ENCODE measurements at regions not wholly inside any gene's neighbourhood (a gene's known extent, or its start where the extent isn't known, plus 50 kb on each side); places are given as distances from the start of the nearest gene placed in this dataset.

GRCh38 chr16:35873472-35873871, 2414.1 kb downstream of the TP53TG3F start (continued):
- TF ChIP-seq ZBTB33 (CRISPR knock-in tag; IDR thresholded peaks at IDR 0.05): no peak

GRCh38 chr16:35881654-35882053, 2422.2 kb downstream of the TP53TG3F start:
- H3K4me2 ChIP-seq (ENCODE audit: insufficient read depth, low read length): no peak overlapping the region
- DNase-seq (ENCODE audit: extremely low read depth in 1 of 4, low spot score in 3 of 4) (no peak), ATAC-seq (no peak), FAIRE-seq (no peak)
- H3K9ac ChIP-seq (ENCODE audit: insufficient read depth in 1 of 2, low read depth in 2 of 2, low read length in 2 of 2): no peak overlapping the region
- no TSS peak for BruUV-seq (replicated peaks)
- 0% methylated on average over 2 of the region's 2 CpGs for WGBS (ENCODE audit: insufficient coverage, low coverage, missing lambda C conversion rate)
- H3K36me3 ChIP-seq (ENCODE audit: control insufficient read depth, insufficient read depth, low read length): no peaks in the 10 kb centered on the region
- ChIA-PET POLR2A (no interaction called here), CTCF (ENCODE audit: low intra/inter-chr PET ratio) (no interaction called here)
- H2AFZ ChIP-seq (ENCODE audit: low read depth, low read length): no peak overlapping the region
- H3K4me3 ChIP-seq: no peak overlapping the region
- H3K27ac ChIP-seq (ENCODE audit: extremely low read depth, low read depth, low read length): no peak overlapping the region
- no peak for TF ChIP-seq ZHX1 (conservative IDR thresholded peaks at IDR 0.05; ENCODE audit: low read length)
- no peaks in the 10 kb centered on the region for H3K9me1 ChIP-seq (ENCODE audit: control insufficient read depth, insufficient read depth, low read length)
- no peaks in the 10 kb centered on the region; the same call in 1 of the 2 replicates for H3K9me3 ChIP-seq (replicated peaks; ENCODE audit: control insufficient read depth, insufficient read depth, low read depth, low read length)
- intact Hi-C loops (cut with micrococcal nuclease): no loop called here
- no peaks in the 10 kb centered on the region for H3K4me1 ChIP-seq (replicated peaks in 1 of 2; ENCODE audit: control insufficient read depth in 2 of 2, insufficient read depth in 2 of 2, low read length in 2 of 2)
- H3K79me2 ChIP-seq (ENCODE audit: control insufficient read depth, insufficient read depth, low read length): no peaks in the 10 kb centered on the region
- no peaks in the 10 kb centered on the region for H3K27me3 ChIP-seq (ENCODE audit: control insufficient read depth in 2 of 2, insufficient read depth in 2 of 2, low read length in 2 of 2)
- no peaks in the 10 kb centered on the region for H4K20me1 ChIP-seq (replicated peaks; ENCODE audit: control insufficient read depth, insufficient read depth, low read length)
- in situ Hi-C loops (cut with MboI): no loop called here

Data from K562 (cell line).